SHP77 treated with DMSO at 0.1 percent for 48 hours (cell line): ENCODE measurements at regions not wholly inside any gene's neighbourhood (a gene's known extent, or its start where the extent isn't known, plus 50 kb on each side); places are given as distances from the start of the nearest gene placed in this dataset.
"Not testable (repeated sequence)": the region's sequence is repeated elsewhere in the genome, so short reads cannot be mapped to it uniquely, and the experiment has no call there.

Experiments used
- DNase-seq: peaks from one replicate; lab custom pipeline; 2025; lab: John Stamatoyannopoulos, UW

- DNase-seq: not testable (repeated sequence)
These were observed 904.4 kb upstream of the HS3ST1 start for GRCh38 chr4:12333083-12333482.

- DNase-seq: no peak
These were observed 896.3 kb upstream of the HS3ST1 start for GRCh38 chr4:12324965-12325364.

- DNase-seq: no peak
These were observed 891.1 kb upstream of the HS3ST1 start for GRCh38 chr4:12319765-12320164.

GRCh38 chr4:12304905-12305304 lies 876.2 kb upstream of the HS3ST1 start:
- no peak for DNase-seq

- no peak for DNase-seq
These were observed 867.7 kb upstream of the HS3ST1 start for GRCh38 chr4:12296366-12296765.

GRCh38 chr4:12293906-12294525 lies 865.3 kb upstream of the HS3ST1 start:
- DNase-seq: no peak

- DNase-seq: no peak
These were observed 857.7 kb upstream of the HS3ST1 start for GRCh38 chr4:12286351-12286750.

- DNase-seq: no peak
These were observed 841.9 kb upstream of the HS3ST1 start for GRCh38 chr4:12270546-12270945.

GRCh38 chr4:12265554-12265953 lies 836.9 kb upstream of the HS3ST1 start:
- no peak for DNase-seq

GRCh38 chr4:12260453-12260852 lies 831.8 kb upstream of the HS3ST1 start:
- no peak for DNase-seq

GRCh38 chr4:12244973-12245372 lies 816.3 kb upstream of the HS3ST1 start:
- DNase-seq: no peak

- DNase-seq: no peak
These were observed 813.7 kb upstream of the HS3ST1 start for GRCh38 chr4:12242354-12242753.

- DNase-seq: no peak
These were observed 811.4 kb upstream of the HS3ST1 start for GRCh38 chr4:12239897-12240636.

- DNase-seq: no peak
These were observed 802.4 kb upstream of the HS3ST1 start for GRCh38 chr4:12231098-12231497.

- DNase-seq: no peak
These were observed 792.3 kb upstream of the HS3ST1 start for GRCh38 chr4:12221031-12221430.

GRCh38 chr4:12211636-12212035 lies 782.9 kb upstream of the HS3ST1 start:
- no peak for DNase-seq

- DNase-seq: no peak
These were observed 778.7 kb upstream of the HS3ST1 start for GRCh38 chr4:12207396-12207795.

- no peak for DNase-seq
These were observed 777.4 kb upstream of the HS3ST1 start for GRCh38 chr4:12206091-12206490.

GRCh38 chr4:12203945-12204344 lies 775.3 kb upstream of the HS3ST1 start:
- DNase-seq: no peak

GRCh38 chr4:12200226-12200625 lies 771.5 kb upstream of the HS3ST1 start:
- no peak for DNase-seq

GRCh38 chr4:12186526-12186925 lies 757.8 kb upstream of the HS3ST1 start:
- no peak for DNase-seq

GRCh38 chr4:12178614-12179610 lies 750.2 kb upstream of the HS3ST1 start:
- no peak for DNase-seq

GRCh38 chr4:12177416-12177815 lies 748.7 kb upstream of the HS3ST1 start:
- no peak for DNase-seq
